GM19351 (cell line): ENCODE measurements at regions not wholly inside any gene's neighbourhood (a gene's known extent, or its start where the extent isn't known, plus 50 kb on each side); places are given as distances from the start of the nearest gene placed in this dataset.

Source experiments
- ATAC-seq: cut with Tn5 transposase; IDR thresholded peaks from one replicate; pipeline ENCODE4 v1.9.1; 2021; ENCODE audit warnings: mild to moderate bottlenecking, moderate library complexity; ENCODE audit not compliant: unreplicated experiment

- ATAC-seq, result no peak
These were observed 103.4 kb upstream of the NECTIN1 start for GRCh38 chr11:119832202-119832935.

GRCh38 chr11:119831011-119831410 lies 102.0 kb upstream of the NECTIN1 start:
- no peak for ATAC-seq

- ATAC-seq, result no peak
These were observed 101.4 kb upstream of the NECTIN1 start for GRCh38 chr11:119830400-119830799.

GRCh38 chr11:119829402-119829801 lies 100.4 kb upstream of the NECTIN1 start:
- ATAC-seq, result no peak

- ATAC-seq, result no peak
These were observed 99.8 kb upstream of the NECTIN1 start for GRCh38 chr11:119828819-119829218.

- no peak for ATAC-seq
These were observed 99.0 kb upstream of the NECTIN1 start for GRCh38 chr11:119828006-119828405.

GRCh38 chr11:119827113-119827512 lies 98.1 kb upstream of the NECTIN1 start:
- no peak for ATAC-seq

GRCh38 chr11:119823077-119823476 lies 94.1 kb upstream of the NECTIN1 start:
- ATAC-seq, result no peak

GRCh38 chr11:119816660-119817059 lies 87.7 kb upstream of the NECTIN1 start:
- ATAC-seq, result no peak

- no peak for ATAC-seq
These were observed 85.8 kb upstream of the NECTIN1 start for GRCh38 chr11:119814766-119815165.

- ATAC-seq, result peak; percentile 43
These were observed 81.7 kb upstream of the NECTIN1 start for GRCh38 chr11:119810478-119811232.

- no peak for ATAC-seq
These were observed 80.3 kb upstream of the NECTIN1 start for GRCh38 chr11:119809346-119809745.

GRCh38 chr11:119808407-119809185 lies 79.6 kb upstream of the NECTIN1 start:
- ATAC-seq, result no peak

GRCh38 chr11:119807841-119808240 lies 78.8 kb upstream of the NECTIN1 start:
- no peak for ATAC-seq

GRCh38 chr11:119807402-119807801 lies 78.4 kb upstream of the NECTIN1 start:
- ATAC-seq, result no peak

- no peak for ATAC-seq
These were observed 77.3 kb upstream of the NECTIN1 start for GRCh38 chr11:119806064-119806915.

GRCh38 chr11:119805663-119806062 lies 76.7 kb upstream of the NECTIN1 start:
- no peak for ATAC-seq

GRCh38 chr11:119804698-119805097 lies 75.7 kb upstream of the NECTIN1 start:
- ATAC-seq, result no peak

- no peak for ATAC-seq
These were observed 74.8 kb upstream of the NECTIN1 start for GRCh38 chr11:119803726-119804294.

GRCh38 chr11:119803139-119803538 lies 74.1 kb upstream of the NECTIN1 start:
- ATAC-seq, result no peak
